ENCODE measurements at regions not wholly inside any gene's neighbourhood (a gene's known extent, or its start where the extent isn't known, plus 50 kb on each side); places are given as distances from the start of the nearest gene placed in this dataset.
A peak's percentile ranks its signal among the peaks of the same experiment; 100 is the strongest.

DNA sequence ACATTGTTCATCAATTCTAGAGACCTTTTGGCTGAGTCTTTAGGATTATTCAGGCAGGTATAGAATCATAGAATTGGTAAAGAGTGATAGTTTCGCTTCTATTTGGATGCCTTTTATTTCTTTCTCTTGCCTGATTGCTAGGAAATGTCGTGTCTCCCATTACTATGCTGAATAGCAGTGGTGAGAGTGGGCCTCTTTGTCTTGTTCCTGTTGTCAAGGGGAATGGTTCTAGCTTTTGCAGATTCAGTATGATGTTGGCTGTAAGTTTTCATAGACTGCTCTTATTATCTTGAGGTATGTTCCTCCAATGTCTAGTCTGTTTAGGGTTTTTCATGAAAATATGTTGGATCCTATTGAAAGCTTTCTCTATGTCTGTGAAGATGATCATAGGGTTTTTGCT, 200.2 kb upstream of the PABPC4L start:
- TF ChIP-seq POLR2A (IDR thresholded peaks at IDR 0.05; ENCODE audit: low read depth, low read length) (no peak), FOS (IDR thresholded peaks at IDR 0.05; ENCODE audit: borderline replicate concordance, insufficient read depth, low read length) (no peak), GATA2 (IDR thresholded peaks at IDR 0.05; ENCODE audit: insufficient read depth, insufficient read length, low read depth, low read length) (no peak), JUN (IDR thresholded peaks at IDR 0.05; ENCODE audit: borderline replicate concordance, insufficient read depth, insufficient read length, low read depth) (no peak), POLR2AphosphoS5 (IDR thresholded peaks at IDR 0.05; ENCODE audit: insufficient read depth, low read depth, low read length) (no peak), MYC (IDR thresholded peaks at IDR 0.05; ENCODE audit: low read depth, low read length) (no peak), CTCF (IDR thresholded peaks at IDR 0.05; ENCODE audit: extremely low read depth in 1 of 2, insufficient read depth in 1 of 2, low read depth in 1 of 2, low read length in 2 of 2) (no peak), EZH2 (IDR thresholded peaks at IDR 0.05; ENCODE audit: borderline replicate concordance, low read depth, low read length, severe bottlenecking) (no peak)
- TF ChIP-seq, protein P1, sequence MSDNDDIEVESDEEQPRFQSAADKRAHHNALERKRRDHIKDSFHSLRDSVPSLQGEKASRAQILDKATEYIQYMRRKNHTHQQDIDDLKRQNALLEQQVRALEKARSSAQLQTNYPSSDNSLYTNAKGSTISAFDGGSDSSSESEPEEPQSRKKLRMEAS (IDR thresholded peaks at IDR 0.05; ENCODE audit: insufficient read depth, insufficient read length), result no peak
- Histone ChIP-seq H4K20me1 (replicated peaks; ENCODE audit: control insufficient read depth, extremely low read depth, insufficient read depth, low read length) (no peaks in the 10 kb centered on the region), H3K4me2 (ENCODE audit: insufficient read depth, low read length) (no peak overlapping the region), H2AFZ (ENCODE audit: low read depth, low read length) (peak overlapping the region; percentile 42), H3K4me3 (replicated peaks in 1 of 3; ENCODE audit: insufficient read depth in 1 of 3, low read depth in 1 of 3, low read length in 3 of 3) (no peak overlapping the region), H3K9me1 (replicated peaks; ENCODE audit: control insufficient read depth, extremely low read depth, insufficient read depth, low read length) (no peaks in the 10 kb centered on the region), H3K4me1 (ENCODE audit: control insufficient read depth, extremely low read depth, insufficient read depth, low read length) (no peaks in the 10 kb centered on the region), H3K9me3 (replicated peaks; ENCODE audit: control insufficient read depth, insufficient read depth, low read length) (no peaks in the 10 kb centered on the region), H3K27me3 (ENCODE audit: control insufficient read depth in 2 of 2, insufficient read depth in 2 of 2, low read length in 2 of 2) (no peaks in the 10 kb centered on the region), H3K36me3 (ENCODE audit: control insufficient read depth in 2 of 2, extremely low read depth in 1 of 2, insufficient read depth in 2 of 2, low read length in 2 of 2) (no peaks in the 10 kb centered on the region), H3K79me2 (ENCODE audit: control insufficient read depth, insufficient read depth, low read length) (no peaks in the 10 kb centered on the region), H3K9ac (replicated peaks; ENCODE audit: extremely low read depth, insufficient read depth, low read length) (no peak overlapping the region), H3K27ac (ENCODE audit: insufficient read depth, low read depth, low read length) (no peak overlapping the region)
- DNase-seq (ENCODE audit: low read depth, low spot score), result no peak
- CTCF ChIA-PET, result no interaction called here
- no peak for FAIRE-seq
- no TSS peak for BruUV-seq (replicated peaks)
- POLR2A ChIA-PET, result no interaction called here
- dilution Hi-C loops (cut with MboI; ENCODE audit: extremely low pct_ligation_motif_present, low sequenced_read_pairs), result no loop called here
- intact Hi-C loops (cut with micrococcal nuclease), result no loop called here
